Upper lobe of right lung (tissue), 1 donor: ENCODE measurements at regions not wholly inside any gene's neighbourhood (a gene's known extent, or its start where the extent isn't known, plus 50 kb on each side); places are given as distances from the start of the nearest gene placed in this dataset.

ENCODE experiments used
- ATAC-seq: fragments of 200-7000 bp; cut with Tn5 transposase; one replicate; pipeline ENCODE4 v1.9.1; 2020; ENCODE audit warnings: mild to moderate bottlenecking, moderate library complexity
- DNase-seq: peaks from one replicate; pipeline ENCODE4 v3.0.0-alpha.2; 2020
- H3K27ac ChIP-seq: fragments of 200-600 bp; one replicate; pipeline ENCODE4 v1.8.0; 2022
- H3K27me3 ChIP-seq: fragments of 200-600 bp; one replicate; pipeline ENCODE4 v1.8.0; 2022; ENCODE audit warnings: mild to moderate bottlenecking
- H3K36me3 ChIP-seq: fragments of 200-600 bp; one replicate; pipeline ENCODE4 v1.8.0; 2022
- H3K4me1 ChIP-seq: fragments of 200-600 bp; one replicate; pipeline ENCODE4 v1.8.0; 2022
- H3K4me3 ChIP-seq: fragments of 200-600 bp; one replicate; pipeline ENCODE4 v1.8.0; 2022; ENCODE audit warnings: mild to moderate bottlenecking
- H3K9me3 ChIP-seq: fragments of 200-600 bp; one replicate; pipeline ENCODE4 v1.8.0; 2022
- CTCF ChIP-seq: fragments of 200-600 bp; IDR thresholded peaks from one replicate; pipeline ENCODE4 v1.8.0; 2022; ENCODE audit warnings: antibody characterized with exemption
- intact Hi-C: fragments of 100-400 bp; cut with DNase I; formaldehyde crosslinking; loops from one replicate; pipeline ENCODE4 v1.11.0; 2022
- donor health status: DM: no; HTN: yes; CAD: no; lungs with severe emphysema.

- no peaks in the 10 kb centered on the region for H3K27me3 ChIP-seq
- no peaks in the 10 kb centered on the region for H3K36me3 ChIP-seq
- no peak for DNase-seq
- peak; percentile 39 for ATAC-seq
- intact Hi-C loops: no loop called here
- no peak overlapping the region for H3K4me3 ChIP-seq
- no peak for TF ChIP-seq CTCF
- no peak overlapping the region for H3K27ac ChIP-seq
- no peaks in the 10 kb centered on the region for H3K4me1 ChIP-seq
- no peaks in the 10 kb centered on the region for H3K9me3 ChIP-seq
These were observed 147.4 kb upstream of the SPACA1 start for GRCh38 chr6:87900160-87900698.

DNA sequence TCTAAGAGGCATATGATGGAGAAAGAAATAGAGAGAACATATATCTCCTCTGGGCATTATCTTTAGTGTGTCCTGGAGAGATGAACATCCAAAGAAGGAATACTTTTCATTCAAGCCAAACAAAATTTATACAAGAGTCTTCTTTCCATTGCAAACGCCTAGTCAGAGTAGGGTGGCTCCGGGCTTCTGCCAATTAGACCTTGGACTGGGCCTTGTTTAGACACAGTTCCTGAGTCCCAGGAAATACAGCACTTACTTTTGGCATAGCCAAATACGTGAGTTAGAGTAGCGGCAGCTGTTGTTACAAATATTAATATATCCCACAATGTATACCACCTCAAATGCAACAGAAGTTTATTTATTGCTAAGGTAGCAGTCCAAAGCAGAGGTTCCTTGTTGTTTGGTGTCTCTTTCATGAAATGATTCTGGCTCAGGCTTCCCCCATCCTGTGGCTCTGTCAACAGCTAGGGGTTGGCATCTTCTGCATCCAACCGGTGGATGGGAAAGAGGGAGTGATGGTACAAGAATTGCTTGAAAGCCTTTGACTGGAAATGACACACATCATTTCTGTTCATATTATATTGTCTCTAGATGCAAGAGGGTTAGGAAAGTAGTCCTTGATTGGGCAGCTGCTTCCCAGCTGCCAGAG lies 148.0 kb upstream of the SPACA1 start:
- no peak for ATAC-seq
- no peaks in the 10 kb centered on the region for H3K9me3 ChIP-seq
- H3K27me3 ChIP-seq: no peaks in the 10 kb centered on the region
- no peak for DNase-seq
- H3K27ac ChIP-seq: no peak overlapping the region
- no peak for TF ChIP-seq CTCF
- no peaks in the 10 kb centered on the region for H3K36me3 ChIP-seq
- no peak overlapping the region for H3K4me3 ChIP-seq
- intact Hi-C loops: no loop called here
- H3K4me1 ChIP-seq: no peaks in the 10 kb centered on the region

GRCh38 chr6:87897663-87898062 lies 150.0 kb upstream of the SPACA1 start:
- no peak overlapping the region for H3K4me3 ChIP-seq
- no peaks in the 10 kb centered on the region for H3K9me3 ChIP-seq
- intact Hi-C loops: no loop called here
- H3K4me1 ChIP-seq: no peaks in the 10 kb centered on the region
- ATAC-seq (no peak), DNase-seq (no peak)
- no peaks in the 10 kb centered on the region for H3K27me3 ChIP-seq
- TF ChIP-seq CTCF: no peak
- no peak overlapping the region for H3K27ac ChIP-seq
- no peaks in the 10 kb centered on the region for H3K36me3 ChIP-seq

DNA sequence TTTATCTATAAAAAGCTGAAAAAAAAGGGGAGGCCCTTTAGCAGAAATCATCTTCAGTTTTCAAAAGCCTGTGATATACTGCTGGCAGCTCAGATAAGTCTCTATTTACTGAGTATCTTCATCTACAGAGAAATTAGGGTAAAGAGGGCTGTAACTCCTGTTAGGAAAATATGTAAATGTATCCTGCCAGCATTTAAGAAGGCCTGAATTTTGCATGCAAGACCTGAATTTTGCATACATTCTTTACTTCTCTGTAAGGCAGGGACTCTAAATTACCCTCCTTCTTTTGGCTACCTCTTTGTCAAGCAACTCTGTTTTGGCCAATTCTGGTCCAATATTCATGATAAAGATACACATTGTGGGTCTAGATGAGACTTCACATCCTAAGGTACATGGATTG lies 150.6 kb upstream of the SPACA1 start:
- no peak for TF ChIP-seq CTCF
- no peak overlapping the region for H3K27ac ChIP-seq

GRCh38 chr6:87887266-87887665 lies 160.4 kb upstream of the SPACA1 start:
- ATAC-seq: no peak
- DNase-seq: no peak
- H3K9me3 ChIP-seq: no peaks in the 10 kb centered on the region
- no peak overlapping the region for H3K27ac ChIP-seq
- H3K27me3 ChIP-seq: no peaks in the 10 kb centered on the region
- H3K4me1 ChIP-seq: no peaks in the 10 kb centered on the region
- intact Hi-C loops: no loop called here
- H3K36me3 ChIP-seq: no peaks in the 10 kb centered on the region
- TF ChIP-seq CTCF: no peak
- H3K4me3 ChIP-seq: no peak overlapping the region

More for the DNA sequence above, 150.6 kb upstream of the SPACA1 start:
- Histone ChIP-seq H3K36me3 (no peaks in the 10 kb centered on the region), H3K4me3 (no peak overlapping the region), H3K9me3 (no peaks in the 10 kb centered on the region), H3K27me3 (no peaks in the 10 kb centered on the region), H3K4me1 (no peaks in the 10 kb centered on the region)
- DNase-seq (no peak), ATAC-seq (no peak)
- intact Hi-C loops: no loop called here

GRCh38 chr6:87884203-87884602 lies 163.4 kb upstream of the SPACA1 start:
- DNase-seq (no peak), ATAC-seq (no peak)
- no peak for TF ChIP-seq CTCF
- Histone ChIP-seq H3K36me3 (no peaks in the 10 kb centered on the region), H3K27ac (no peak overlapping the region), H3K27me3 (no peaks in the 10 kb centered on the region), H3K4me3 (no peak overlapping the region), H3K4me1 (no peaks in the 10 kb centered on the region), H3K9me3 (no peaks in the 10 kb centered on the region)
- intact Hi-C loops: no loop called here
